Chondrocyte (in vitro differentiated cells): ENCODE measurements at regions not wholly inside any gene's neighbourhood (a gene's known extent, or its start where the extent isn't known, plus 50 kb on each side); places are given as distances from the start of the nearest gene placed in this dataset.

Source experiments
- DNase-seq: peaks from one replicate; pipeline ENCODE4 v3.0.0; 2021; ENCODE audit warnings: mixed read lengths, low spot score
- H3K27ac Mint-ChIP-seq: one replicate; pipeline ENCODE4 v1.8.0; 2021; ENCODE audit warnings: mild to moderate bottlenecking, moderate library complexity, mixed read lengths; ENCODE audit not compliant: unreplicated experiment
- H3K27me3 Mint-ChIP-seq: 2 replicates; pipeline ENCODE4 v1.8.0; 2021; ENCODE audit warnings: low read depth, mixed read lengths
- H3K36me3 Mint-ChIP-seq: 2 replicates; pipeline ENCODE4 v1.8.0; 2021; ENCODE audit warnings: low read depth, mixed read lengths
- H3K4me1 Mint-ChIP-seq: 2 replicates; pipeline ENCODE4 v1.8.0; 2021; ENCODE audit warnings: low read depth, mild to moderate bottlenecking, mixed read lengths
- H3K4me3 Mint-ChIP-seq: one replicate; pipeline ENCODE4 v1.8.0; 2021; ENCODE audit warnings: mild to moderate bottlenecking, moderate library complexity, mixed read lengths; ENCODE audit not compliant: unreplicated experiment
- H3K9me3 Mint-ChIP-seq: 2 replicates; pipeline ENCODE4 v1.8.0; 2021; ENCODE audit warnings: low read depth, mixed read lengths
- TF ChIP-seq, protein P1 (sequence below): fragments of 200-600 bp; sonication (generic); IDR thresholded peaks from 2 replicates; pipeline ENCODE4 v1.5.0; 2021; ENCODE audit warnings: antibody characterized with exemption, mild to moderate bottlenecking, moderate library complexity

DNA sequence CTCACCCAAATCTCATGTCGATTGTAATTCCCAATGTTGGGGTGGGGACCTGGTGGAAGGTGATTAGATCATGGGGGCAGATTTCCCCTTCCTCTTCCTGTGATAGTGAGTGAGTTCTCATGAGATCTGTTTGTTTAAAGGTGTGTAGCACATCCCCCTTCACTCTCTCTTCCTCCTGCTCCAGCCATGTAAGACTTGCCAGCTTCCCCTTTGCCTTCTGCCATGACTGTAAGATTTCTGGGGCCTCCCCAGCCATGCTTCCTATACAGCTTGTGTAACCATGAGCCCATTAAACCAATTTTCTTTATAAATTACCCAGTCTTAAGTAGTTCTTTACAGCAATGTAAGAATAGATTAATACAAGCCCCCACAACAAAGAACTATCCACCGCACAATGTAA lies 109.9 kb upstream of the JAZF1 start:
- no peak overlapping the region for H3K4me3 Mint-ChIP-seq
- peaks cover 5% of the 10 kb centered on the region for H3K4me1 Mint-ChIP-seq
- DNase-seq: no peak
- H3K27me3 Mint-ChIP-seq: no peaks in the 10 kb centered on the region
- no peak overlapping the region for H3K27ac Mint-ChIP-seq
- no peaks in the 10 kb centered on the region for H3K9me3 Mint-ChIP-seq
- H3K36me3 Mint-ChIP-seq: no peaks in the 10 kb centered on the region
- TF ChIP-seq, protein P1, sequence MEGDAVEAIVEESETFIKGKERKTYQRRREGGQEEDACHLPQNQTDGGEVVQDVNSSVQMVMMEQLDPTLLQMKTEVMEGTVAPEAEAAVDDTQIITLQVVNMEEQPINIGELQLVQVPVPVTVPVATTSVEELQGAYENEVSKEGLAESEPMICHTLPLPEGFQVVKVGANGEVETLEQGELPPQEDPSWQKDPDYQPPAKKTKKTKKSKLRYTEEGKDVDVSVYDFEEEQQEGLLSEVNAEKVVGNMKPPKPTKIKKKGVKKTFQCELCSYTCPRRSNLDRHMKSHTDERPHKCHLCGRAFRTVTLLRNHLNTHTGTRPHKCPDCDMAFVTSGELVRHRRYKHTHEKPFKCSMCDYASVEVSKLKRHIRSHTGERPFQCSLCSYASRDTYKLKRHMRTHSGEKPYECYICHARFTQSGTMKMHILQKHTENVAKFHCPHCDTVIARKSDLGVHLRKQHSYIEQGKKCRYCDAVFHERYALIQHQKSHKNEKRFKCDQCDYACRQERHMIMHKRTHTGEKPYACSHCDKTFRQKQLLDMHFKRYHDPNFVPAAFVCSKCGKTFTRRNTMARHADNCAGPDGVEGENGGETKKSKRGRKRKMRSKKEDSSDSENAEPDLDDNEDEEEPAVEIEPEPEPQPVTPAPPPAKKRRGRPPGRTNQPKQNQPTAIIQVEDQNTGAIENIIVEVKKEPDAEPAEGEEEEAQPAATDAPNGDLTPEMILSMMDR: no peak

DNA sequence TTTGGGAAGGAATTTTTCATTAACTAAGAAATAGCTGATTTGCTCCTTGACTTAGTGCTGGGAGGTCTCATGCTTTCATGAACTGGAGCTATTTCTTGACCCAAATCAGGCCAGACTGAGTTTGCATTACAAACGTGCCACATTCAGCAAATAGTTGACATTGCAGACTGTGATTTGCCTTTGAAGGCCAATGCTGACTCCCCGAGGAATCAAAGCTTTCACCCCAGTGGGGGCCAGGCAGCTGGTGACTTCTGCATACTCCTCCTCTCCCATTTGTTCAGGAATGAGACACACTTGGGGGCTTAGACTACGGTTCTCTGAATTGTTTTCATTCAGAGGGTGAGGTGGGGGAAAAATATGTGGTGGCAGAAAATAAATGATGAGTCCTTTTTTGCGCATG lies 111.0 kb upstream of the JAZF1 start:
- Mint-ChIP-seq H3K4me3 (no peak overlapping the region), H3K27ac (no peak overlapping the region)

DNA sequence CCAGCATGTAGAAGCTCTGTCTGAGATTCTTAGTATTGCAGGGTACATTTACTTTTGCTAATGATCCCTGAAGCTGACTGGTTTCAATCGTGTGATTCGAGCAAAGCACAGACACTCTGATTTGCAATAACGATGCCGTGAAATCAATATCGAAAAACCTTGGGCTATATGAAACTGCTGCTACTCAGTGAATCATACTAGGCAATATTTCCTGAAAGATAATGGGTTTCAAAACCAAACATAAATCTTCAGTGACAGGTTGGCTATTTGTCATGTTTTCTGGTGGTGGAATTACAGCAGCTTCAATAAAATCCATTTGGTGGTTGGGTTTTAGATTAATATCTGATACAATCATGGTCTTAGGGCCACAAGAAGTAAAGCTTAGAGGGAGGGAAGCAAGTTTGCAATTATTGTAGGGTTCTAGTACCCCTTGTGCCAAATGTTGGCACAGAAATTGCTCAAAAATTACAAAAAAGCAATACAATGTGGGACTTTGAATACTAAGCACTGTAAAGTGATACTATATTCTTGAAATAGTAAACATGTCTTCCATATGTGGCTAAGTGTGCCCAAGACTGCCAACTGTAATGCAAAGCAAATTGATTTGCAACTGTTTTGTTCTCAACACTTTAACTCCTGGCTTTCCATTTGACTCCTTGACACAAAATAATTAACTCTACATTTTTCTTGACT lies 112.4 kb upstream of the JAZF1 start:
- Mint-ChIP-seq H3K9me3 (no peaks in the 10 kb centered on the region), H3K27me3 (no peaks in the 10 kb centered on the region), H3K27ac (no peak overlapping the region), H3K4me3 (no peak overlapping the region), H3K4me1 (peaks cover 7% of the 10 kb centered on the region), H3K36me3 (no peaks in the 10 kb centered on the region)
- TF ChIP-seq, protein P1: no peak
- DNase-seq: no peak

More for the DNA sequence above, 111.0 kb upstream of the JAZF1 start:
- no peak for DNase-seq
- Mint-ChIP-seq H3K27me3 (no peaks in the 10 kb centered on the region), H3K9me3 (no peaks in the 10 kb centered on the region), H3K4me1 (peaks cover 7% of the 10 kb centered on the region), H3K36me3 (no peaks in the 10 kb centered on the region)
- TF ChIP-seq, protein P1: no peak

DNA sequence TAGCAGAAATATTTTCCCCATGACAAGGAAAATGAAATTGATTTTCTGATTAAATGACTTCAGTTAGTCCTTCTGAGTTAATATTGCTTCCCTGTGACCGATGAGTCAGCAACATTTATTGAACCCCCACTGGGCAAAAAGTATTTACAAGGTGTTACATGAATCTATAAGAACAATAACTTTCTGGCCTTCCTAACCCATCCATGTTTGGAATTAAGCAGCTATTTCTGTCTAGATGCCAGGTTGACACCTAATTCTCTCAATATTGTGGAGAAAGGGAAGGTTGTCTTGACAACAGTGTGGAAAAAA lies 112.9 kb upstream of the JAZF1 start:
- no peak for DNase-seq
- Mint-ChIP-seq H3K4me1 (peaks cover 7% of the 10 kb centered on the region), H3K9me3 (no peaks in the 10 kb centered on the region), H3K27ac (no peak overlapping the region), H3K36me3 (no peaks in the 10 kb centered on the region), H3K4me3 (no peak overlapping the region), H3K27me3 (no peaks in the 10 kb centered on the region)
- TF ChIP-seq, protein P1: no peak

DNA sequence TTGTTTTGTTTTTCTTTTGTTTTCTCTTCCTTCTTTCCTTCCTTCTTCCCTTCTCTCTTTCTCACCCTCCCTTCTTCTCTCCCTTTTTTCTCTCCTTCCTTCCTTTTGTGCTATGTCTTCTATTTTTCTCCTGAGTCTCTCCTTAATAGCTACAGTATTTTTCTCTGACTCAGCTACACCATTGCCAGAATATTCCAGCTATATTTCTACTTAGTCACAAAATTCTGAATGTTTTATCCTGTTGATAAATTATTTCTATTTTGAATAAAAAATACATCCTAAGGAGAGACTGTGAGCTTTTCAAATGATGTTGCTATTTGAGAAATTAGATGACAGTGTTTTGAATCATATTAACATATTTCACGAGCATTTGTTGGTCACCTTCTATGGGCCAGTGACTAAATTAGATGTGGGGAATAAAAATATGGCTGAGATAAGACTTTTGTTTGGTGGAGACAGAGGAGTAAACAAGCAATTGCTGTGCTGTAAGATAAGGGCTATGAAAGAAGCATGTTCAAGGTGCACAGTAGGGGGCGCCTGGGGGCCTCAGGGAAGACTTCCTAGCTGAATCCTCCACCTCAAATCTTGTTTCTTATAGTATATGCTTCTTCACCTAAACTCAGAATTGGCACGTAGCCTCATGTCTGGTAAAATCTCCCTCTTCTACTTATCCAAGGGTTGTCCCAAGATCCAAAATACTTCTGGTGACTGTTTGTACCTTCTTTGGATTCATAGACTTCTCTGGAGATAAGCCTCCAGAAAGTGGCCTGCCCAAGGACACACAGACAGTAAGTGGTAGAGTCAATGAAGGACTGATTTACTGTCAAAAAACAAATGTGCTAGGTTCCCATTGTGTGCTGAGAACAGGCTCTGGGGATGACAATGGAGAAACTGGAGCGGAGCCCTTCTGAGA lies 115.5 kb upstream of the CREB5 start:
- H3K36me3 Mint-ChIP-seq: no peaks in the 10 kb centered on the region
- DNase-seq: no peak
- H3K27me3 Mint-ChIP-seq: no peaks in the 10 kb centered on the region
- TF ChIP-seq, protein P1: peak; percentile 76
- H3K9me3 Mint-ChIP-seq: no peaks in the 10 kb centered on the region
- H3K27ac Mint-ChIP-seq: no peak overlapping the region
- peaks cover 13% of the 10 kb centered on the region for H3K4me1 Mint-ChIP-seq
- no peak overlapping the region for H3K4me3 Mint-ChIP-seq
